HL-60/S4 treated with phorbol 12-myristate 13-acetate at 8.2 ng/mL for 4 days and 3 days (cell line): ENCODE measurements at regions not wholly inside any gene's neighbourhood (a gene's known extent, or its start where the extent isn't known, plus 50 kb on each side); places are given as distances from the start of the nearest gene placed in this dataset.
"Not testable (repeated sequence)": the region's sequence is repeated elsewhere in the genome, so short reads cannot be mapped to it uniquely, and the experiment has no call there.

Source experiments
- in situ Hi-C: fragments of 300-500 bp; cut with MboI; formaldehyde crosslinking; loops from 2 replicates; pipeline ENCODE4 v1.15.0; 2022; ENCODE audit warnings: low sequenced_read_pairs

- in situ Hi-C loops = no loop called here
Observed at GRCh38 chr10:30172673-30173072, 113.3 kb upstream of the JCAD start.

DNA sequence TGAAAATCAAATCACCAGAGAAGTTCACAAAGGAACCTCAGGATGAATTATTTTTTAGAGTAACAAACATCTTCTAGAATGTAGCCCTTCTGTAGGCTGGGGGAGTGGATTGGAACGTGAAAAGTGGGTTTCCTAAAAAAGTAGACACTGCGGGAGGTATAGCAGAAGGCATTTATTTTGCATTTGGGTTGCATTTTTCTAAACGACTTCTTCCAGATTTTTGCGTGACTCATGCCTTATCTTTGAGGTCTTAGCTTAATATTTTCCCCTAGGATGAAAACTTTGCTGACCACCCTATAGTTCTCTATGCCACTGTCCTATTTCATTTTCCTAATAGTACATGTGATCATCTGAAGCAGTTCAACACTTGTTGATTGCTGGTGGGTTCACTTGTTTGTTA, 112.7 kb upstream of the JCAD start:
- in situ Hi-C loops = no loop called here

- in situ Hi-C loops = no loop called here
Observed at GRCh38 chr10:30171601-30172000, 112.2 kb upstream of the JCAD start.

- in situ Hi-C loops = no loop called here
Observed at GRCh38 chr10:30170814-30171213, 111.4 kb upstream of the JCAD start.

GRCh38 chr10:30170146-30170545, 110.8 kb upstream of the JCAD start:
- in situ Hi-C loops = no loop called here

DNA sequence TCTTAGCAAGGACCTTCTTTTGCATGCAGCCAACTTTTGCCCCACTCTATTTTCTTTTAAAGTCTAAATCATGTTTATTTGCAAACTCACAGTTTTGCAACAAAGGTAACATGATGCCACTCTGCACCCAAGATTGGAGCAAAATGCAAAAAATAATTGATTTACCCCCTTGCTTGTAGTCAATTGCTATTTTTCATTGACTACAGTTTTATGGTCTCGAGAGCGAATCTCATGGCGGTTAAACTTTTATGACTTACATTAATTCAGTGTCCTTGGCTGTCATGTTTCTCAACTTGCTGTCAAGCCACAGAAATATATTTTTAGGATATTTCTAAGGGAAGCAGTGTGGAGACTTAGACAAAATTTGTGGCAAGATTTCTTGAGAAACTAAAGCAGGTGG, 110.0 kb upstream of the JCAD start:
- in situ Hi-C loops = no loop called here

DNA sequence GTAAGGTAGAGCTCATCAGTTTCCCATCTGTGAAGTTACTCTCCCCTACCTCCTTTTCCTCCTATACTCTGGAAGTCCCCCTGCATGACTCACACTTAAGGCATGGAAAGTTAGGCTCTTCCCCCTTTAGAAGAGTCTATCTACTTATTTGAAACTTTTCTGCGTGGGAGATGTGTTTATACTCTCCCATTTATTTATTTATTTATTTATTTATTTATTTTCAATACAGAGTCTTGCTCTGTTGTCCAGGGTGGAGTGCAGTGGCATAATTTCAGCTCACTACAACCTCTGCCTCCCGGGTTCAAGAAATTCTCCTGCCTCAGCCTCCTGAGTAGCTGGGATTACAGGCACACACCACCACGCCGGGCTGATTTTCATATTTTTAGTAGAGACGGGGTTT, 107.5 kb upstream of the JCAD start:
- in situ Hi-C loops = no loop called here

- in situ Hi-C loops = not testable (repeated sequence)
Observed at GRCh38 chr10:30163410-30163809, 104.0 kb upstream of the JCAD start.

DNA sequence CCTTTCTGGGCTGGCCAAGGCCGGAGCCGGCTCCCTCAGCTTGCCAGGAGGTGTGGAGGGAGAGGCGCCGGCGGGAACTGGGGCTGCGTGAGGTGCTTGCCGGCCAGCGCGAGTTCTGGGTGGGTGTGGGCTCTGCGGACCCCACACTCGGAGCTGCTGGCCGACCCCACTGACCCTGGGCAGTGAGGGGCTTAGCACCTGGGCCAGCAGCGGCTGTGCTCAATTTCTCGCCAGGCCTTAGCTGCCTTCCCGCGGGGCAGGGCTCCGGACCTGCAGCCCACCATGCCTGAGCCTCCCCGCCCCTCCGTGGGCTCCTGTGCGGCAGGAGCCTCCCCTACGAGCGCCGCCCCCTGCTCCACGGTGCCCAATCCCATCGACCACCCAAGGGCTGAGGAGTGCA, 103.4 kb upstream of the JCAD start:
- in situ Hi-C loops = not testable (repeated sequence)

DNA sequence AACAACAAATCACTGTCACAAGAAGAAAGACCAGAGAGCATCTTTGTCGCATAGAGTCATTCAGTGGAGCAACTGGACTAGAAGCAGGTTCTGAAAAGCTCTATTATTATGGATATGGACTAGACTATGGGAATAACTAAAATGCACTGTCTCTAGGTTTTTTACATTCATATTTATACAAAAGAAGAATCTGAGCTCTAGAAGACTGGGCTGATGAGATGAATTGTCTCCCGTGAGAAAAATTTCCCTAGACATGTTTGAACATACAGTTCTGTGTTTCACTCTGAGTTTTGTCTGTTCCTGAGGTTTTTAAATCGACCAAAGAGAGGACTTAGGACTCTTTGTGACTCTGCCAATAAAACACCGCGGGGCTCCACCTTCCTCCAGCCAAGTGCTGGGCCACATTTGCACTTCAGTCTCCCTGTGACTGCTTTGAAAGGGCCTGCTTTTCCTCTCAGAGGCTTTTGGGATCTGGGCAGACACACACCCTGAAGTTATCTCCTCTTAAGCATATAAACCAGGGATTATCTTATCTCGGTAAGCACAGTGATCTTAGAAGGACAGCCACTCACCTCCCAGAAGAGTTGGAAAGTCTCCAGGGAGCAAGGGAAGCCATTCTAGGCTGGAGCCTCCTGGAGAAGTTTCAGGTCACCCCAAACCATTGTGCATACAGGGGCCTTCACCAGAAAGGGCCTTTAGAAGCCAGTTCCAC, 101.0 kb upstream of the JCAD start:
- in situ Hi-C loops = no loop called here

DNA sequence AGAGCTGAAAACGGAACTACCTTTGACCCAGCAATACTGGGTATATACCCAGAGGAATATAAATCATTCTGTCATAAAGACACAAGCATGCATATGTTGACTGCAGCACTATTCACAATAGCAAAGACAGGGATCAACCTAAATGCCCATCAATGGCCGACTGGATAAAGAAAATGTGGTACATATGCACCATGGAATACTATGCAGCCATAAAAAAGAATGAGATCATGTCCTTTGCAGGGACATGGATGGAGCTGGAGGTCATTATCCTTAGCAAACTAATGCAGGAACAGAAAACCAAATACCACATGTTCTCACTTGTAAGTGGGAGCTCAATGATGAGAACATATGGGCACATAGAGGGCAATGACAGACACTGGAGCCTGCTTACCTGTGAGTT, 100.2 kb upstream of the JCAD start:
- in situ Hi-C loops = not testable (repeated sequence)

- in situ Hi-C loops = no loop called here
Observed at GRCh38 chr10:30158325-30158960, 99.1 kb upstream of the JCAD start.

DNA sequence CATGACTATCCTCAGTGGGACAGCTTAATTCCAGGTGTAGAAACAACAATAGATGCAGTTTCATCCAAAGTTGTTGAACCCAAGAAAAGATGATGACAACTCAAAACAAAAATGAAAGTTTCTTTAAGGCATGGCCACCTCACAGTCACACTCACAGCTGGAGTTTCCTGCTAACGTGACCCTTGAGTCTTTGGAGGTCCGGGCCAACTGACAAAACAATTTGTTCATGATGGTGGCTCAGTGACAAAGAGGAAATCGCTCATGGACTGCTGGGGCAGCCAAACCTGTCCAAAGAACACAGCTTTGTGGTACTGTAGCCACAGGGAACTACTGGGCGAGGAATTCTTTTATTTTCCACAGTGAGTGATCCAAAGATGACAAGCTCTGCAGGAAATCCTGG, 96.0 kb upstream of the JCAD start:
- in situ Hi-C loops = no loop called here

DNA sequence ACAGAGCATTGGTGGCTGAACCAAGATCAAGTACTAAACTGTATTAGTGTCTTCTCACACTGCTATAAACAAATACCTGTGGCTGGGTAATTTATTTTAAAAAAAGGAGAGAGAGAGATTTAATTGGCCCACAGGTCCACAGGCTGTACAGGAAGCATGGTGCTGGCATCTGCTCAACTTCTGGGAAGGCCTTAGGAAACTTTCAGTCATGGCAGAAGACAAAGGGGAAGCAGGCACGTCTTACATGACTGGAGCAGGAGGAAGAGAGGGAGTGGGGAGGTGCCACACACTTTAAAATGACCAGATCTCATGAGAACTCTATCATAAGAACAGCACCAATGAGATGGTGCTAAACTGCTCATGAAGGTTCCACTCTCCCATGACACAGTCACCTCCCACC, 95.2 kb upstream of the JCAD start:
- in situ Hi-C loops = no loop called here

- in situ Hi-C loops = no loop called here
Observed at GRCh38 chr10:30154126-30154525, 94.7 kb upstream of the JCAD start.

DNA sequence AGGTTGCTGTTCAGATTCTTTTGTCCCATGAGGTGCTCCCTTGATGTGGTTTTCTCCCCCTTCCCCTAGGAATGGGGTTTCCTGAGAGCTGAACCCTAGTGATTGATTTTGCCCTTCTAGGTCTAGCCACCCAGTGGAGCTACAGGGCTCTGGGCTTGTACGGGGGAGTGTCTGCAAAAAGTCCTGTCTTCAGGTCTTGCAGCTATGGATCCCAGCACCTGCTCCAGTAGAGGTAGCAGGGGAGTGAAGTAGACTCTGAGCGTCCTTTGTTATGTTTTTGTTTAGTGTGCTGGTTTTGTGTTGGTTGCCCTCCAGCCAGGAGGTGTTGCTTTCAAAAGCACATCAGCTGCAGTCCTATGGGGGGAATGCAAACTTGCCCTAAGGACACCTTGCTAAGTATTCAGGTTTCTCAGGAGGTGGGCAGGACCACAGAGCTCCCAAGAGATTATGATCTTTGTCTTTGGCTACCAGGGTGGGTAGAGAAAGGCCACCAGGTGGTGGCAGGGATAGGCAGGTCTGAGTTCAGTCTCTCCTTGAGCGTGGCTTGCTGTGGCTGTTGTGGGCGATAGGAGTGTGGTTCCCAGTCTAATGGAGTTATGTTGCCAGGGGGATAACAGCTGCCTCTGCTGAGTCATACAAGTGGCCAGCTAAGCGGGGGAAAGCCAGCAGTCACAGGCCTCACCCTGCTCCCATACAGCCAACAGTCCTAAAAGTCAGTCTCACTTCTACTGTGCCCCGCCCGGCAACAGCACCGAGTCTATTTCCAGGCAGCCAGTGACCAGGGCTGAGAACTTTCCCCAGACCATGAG, 92.4 kb upstream of the JCAD start:
- in situ Hi-C loops = no loop called here

GRCh38 chr10:30141423-30141822, 82.0 kb upstream of the JCAD start:
- in situ Hi-C loops = no loop called here

GRCh38 chr10:30134171-30134945, 75.0 kb upstream of the JCAD start:
- in situ Hi-C loops = no loop called here

DNA sequence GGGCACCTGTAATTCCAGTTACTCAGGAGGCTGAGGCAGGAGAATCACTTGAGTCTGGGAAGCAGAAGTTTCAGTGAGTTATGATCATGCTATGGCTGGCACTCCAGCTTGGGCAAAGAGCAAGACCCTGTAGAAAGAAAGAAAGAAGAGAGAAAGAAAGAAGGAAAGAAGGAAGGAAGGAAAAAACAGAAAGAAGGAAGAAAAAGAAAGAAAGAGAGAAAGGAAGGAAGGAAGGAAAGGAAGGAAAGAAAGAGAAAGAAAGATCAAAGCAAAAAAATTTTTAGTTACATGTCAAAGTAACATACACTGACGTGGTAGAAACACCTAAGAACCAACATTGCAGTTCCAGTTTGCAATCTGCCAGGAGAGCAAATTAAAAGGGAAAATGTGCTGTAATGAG, 73.8 kb upstream of the JCAD start:
- in situ Hi-C loops = no loop called here

DNA sequence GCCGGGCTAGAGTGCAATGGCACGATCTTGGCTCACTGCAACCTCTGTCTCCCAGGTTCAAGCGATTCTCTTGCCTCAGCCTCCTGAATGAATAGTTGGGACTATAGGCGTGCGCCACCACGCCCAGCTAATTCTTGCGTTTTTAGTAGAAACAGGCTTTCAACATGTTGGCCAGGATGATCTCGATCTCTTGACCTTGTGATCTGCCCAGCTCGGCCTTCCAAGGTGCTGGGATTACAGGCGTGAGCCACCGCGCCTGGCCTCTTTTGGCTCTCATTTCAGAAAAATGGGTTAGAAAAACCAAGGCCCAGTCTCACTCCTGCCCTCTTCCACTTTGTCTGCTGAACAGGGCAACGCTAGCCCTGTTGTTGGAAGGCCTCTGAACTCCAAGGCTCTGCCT, 72.0 kb upstream of the JCAD start:
- in situ Hi-C loops = not testable (repeated sequence)

GRCh38 chr10:30129326-30129725, 69.9 kb upstream of the JCAD start:
- in situ Hi-C loops = not testable (repeated sequence)
